GM12891 (cell line): ENCODE measurements at regions not wholly inside any gene's neighbourhood (a gene's known extent, or its start where the extent isn't known, plus 50 kb on each side); places are given as distances from the start of the nearest gene placed in this dataset.

Source experiments
- DNase-seq: peaks from one replicate; pipeline ENCODE4 v3.0.0; 2011; ENCODE audit warnings: low spot score; ENCODE audit not compliant: insufficient read length
- FAIRE-seq: peaks from 2 replicates; lab custom pipeline; 2011; peaks lifted over from hg19 to GRCh38; lab: Jason Lieb, UNC
- PAX5 ChIP-seq: IDR thresholded peaks from 2 replicates; pipeline ENCODE4 v1.6.1; 2011; ENCODE audit warnings: low read length, moderate library complexity, mild to moderate bottlenecking; ENCODE audit not compliant: insufficient read depth, severe bottlenecking
- POLR2A ChIP-seq: IDR thresholded peaks from 2 replicates; pipeline ENCODE4 v1.6.1; 2011; ENCODE audit warnings: low read depth, low read length, control low read depth
- POLR2AphosphoS5 ChIP-seq: IDR thresholded peaks from 2 replicates; pipeline ENCODE4 v1.6.1; 2011; ENCODE audit warnings: low read depth, low read length, control low read depth
- POU2F2 ChIP-seq: IDR thresholded peaks from 2 replicates; pipeline ENCODE4 v1.6.1; 2011; ENCODE audit warnings: low read depth, mild to moderate bottlenecking, control low read depth, low read length, moderate library complexity
- SPI1 ChIP-seq: IDR thresholded peaks from 2 replicates; pipeline ENCODE4 v1.6.1; 2011; ENCODE audit warnings: low read depth, low read length, control low read depth
- TAF1 ChIP-seq: IDR thresholded peaks from 2 replicates; pipeline ENCODE4 v1.6.1; 2011; ENCODE audit warnings: low read depth, low read length, control low read depth

DNA sequence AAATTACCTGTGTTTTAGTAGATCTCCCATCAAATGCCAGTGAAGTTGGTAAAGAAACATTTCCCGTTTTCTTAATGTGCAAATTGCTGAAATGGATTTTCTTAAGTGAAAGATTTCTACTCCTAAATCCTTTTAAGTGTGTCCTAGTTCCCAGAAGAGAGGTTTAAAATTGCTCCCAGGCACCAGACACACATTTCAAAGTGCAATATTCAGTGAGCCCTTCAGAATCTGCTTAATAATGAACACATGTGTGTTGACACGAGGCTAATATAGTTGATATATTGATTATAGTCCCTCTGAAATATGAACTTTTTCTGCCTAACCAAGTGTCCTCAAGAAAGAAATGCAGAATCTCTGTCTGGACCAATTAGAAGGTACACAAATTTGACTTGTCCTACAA lies 861.7 kb upstream of the CNTNAP5 start:
- no peak for FAIRE-seq
- DNase-seq: no peak
- TF ChIP-seq POLR2AphosphoS5 (no peak), POLR2A (no peak), POU2F2 (no peak), SPI1 (no peak), PAX5 (no peak), TAF1 (no peak)

DNA sequence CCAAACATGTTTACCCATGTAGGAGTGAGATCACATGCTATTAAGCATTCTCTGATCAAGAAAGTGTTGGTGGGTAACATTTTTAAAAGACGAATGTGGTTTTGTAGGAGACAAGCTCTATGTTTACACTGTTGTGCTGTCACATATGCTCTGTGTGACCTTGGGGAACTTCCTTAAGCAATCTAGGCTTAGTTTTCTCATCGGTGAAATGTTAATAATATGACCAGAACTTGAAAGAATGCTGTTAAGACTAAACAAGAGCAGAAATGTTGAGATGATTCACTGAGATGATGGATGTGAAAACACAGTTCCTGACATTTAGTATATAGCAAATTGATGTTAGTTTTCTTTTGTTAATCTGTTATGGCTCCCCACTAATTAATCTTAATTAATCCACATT lies 860.9 kb upstream of the CNTNAP5 start:
- no peak for DNase-seq
- TF ChIP-seq PAX5 (no peak), TAF1 (no peak), POLR2A (no peak), SPI1 (no peak), POLR2AphosphoS5 (no peak), POU2F2 (no peak)
- no peak for FAIRE-seq

DNA sequence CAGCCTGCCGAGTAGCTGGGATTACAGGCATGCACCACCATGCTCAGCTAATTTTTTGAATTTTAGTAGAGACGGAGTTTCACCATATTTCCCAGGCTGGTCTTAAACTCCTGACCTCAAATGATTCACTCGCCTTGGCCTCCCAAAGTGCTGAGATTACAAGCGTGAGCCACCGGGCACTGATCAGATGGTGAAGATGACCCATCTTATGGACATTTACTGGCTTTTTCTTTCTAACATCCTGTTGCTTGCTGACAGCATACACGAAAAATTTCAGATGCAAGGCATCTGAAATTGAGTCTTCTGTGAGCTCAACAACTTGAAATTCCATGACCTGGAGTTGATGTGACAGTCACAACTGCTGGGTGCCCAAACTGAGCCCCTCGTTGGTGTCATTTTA lies 859.5 kb upstream of the CNTNAP5 start:
- DNase-seq (no peak), FAIRE-seq (no peak)
- no peak for TF ChIP-seq POLR2AphosphoS5
- TF ChIP-seq TAF1: no peak
- no peak for TF ChIP-seq POLR2A
- TF ChIP-seq SPI1: no peak
- no peak for TF ChIP-seq POU2F2
- TF ChIP-seq PAX5: no peak

DNA sequence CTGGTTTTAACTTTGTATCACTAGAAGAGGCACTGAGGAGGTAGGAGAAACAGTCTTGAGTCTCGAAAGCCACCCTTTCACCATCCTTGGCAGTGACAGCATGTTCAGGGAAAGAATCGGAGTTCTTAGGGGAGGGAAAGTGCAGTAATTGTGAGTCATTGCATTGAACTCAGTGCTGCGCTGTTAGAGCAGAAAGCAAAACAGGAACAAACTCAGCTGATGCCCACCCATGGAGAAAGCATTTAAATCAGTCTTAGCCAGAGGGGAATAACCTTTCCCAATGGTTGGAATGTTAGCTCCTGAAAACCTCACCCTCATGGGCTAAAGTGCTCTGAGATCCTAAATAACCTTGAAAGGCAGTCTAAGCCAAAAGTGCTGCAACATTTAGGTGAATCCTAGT lies 845.6 kb upstream of the CNTNAP5 start:
- FAIRE-seq (no peak), DNase-seq (no peak)
- TF ChIP-seq PAX5 (no peak), POLR2A (no peak), SPI1 (no peak), POU2F2 (no peak), POLR2AphosphoS5 (no peak), TAF1 (no peak)

DNA sequence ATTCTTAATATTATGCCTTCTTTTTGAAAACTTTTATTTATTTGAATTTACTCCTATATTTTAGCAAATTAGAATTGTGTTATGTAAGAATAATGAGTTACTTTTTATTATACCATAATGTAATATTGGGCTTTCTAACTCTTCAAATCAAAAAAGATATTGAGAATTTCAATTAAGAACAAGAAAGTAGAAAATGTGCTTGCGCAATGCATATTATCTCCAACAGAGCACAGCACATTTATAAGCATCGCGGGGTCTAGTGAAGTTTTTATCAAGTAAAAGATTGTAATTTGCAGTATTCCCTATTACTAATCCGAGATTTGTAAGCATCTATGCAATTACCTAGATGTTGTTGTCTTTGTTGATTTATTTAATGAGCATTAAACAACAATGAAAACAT lies 829.1 kb upstream of the CNTNAP5 start:
- FAIRE-seq (no peak), DNase-seq (no peak)
- TF ChIP-seq POLR2AphosphoS5: no peak
- no peak for TF ChIP-seq TAF1
- TF ChIP-seq POLR2A: no peak
- no peak for TF ChIP-seq POU2F2
- TF ChIP-seq SPI1: no peak
- TF ChIP-seq PAX5: no peak

DNA sequence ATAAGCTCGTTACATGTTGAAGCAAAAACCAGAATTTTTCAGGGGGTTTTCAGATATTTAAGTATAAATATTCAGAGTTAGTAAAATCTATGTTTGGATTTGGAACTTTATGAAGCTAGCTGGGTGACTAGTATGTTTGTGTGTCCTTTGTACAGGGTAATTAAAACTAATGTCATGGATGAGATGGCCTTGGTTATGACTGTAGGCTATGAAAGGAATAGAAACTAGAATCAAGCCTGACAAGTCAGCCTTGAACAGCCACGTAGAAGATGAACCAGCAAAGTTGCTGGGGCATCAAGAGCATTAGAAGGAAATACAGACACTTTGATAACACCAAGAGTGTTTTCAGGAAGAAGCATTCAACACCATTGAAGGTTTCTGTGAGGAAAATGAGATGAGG lies 825.1 kb upstream of the CNTNAP5 start:
- DNase-seq (no peak), FAIRE-seq (no peak)

DNA sequence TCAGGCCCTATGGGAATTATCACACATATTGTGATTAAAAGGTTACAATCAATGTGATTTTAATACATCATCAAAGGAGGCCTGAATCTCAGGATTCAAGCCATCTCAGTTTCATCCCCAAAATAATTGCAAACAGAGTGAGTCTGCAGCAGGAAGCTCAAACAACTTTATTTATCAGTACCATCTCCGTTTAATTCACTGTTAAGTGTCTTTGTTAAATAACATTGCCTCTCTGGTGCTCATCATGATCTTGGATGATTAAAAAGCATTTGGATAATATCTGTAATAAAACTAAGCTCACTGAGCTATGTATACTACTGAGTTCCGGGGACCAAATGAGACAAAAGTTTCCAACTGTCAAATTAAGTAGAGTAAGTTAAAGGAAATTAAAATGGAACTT lies 817.8 kb upstream of the CNTNAP5 start:
- no peak for FAIRE-seq
- TF ChIP-seq TAF1 (no peak), POLR2A (no peak), PAX5 (no peak), POLR2AphosphoS5 (no peak), POU2F2 (no peak), SPI1 (no peak)

More for the DNA sequence above, 825.1 kb upstream of the CNTNAP5 start:
- TF ChIP-seq POLR2A (no peak), POU2F2 (no peak), POLR2AphosphoS5 (no peak), SPI1 (no peak), TAF1 (no peak), PAX5 (no peak)

DNA sequence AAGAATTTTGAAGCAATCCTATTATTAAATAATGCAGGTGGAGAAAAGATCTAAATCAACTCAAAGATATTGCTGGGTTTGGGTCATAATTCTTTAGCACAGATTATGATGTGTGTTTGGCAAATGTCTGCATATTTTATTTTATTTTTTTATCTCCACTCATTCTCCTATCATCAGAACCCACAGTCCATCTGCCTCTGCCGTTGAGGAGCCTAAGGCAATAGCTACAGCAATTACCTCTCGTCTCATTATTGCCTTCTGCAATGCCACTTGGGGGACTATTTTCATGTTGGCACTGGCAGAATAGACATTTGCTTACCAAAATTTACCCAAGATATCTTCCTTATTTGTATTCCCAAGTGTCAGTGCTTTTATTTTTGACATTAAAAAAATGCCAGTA lies 815.9 kb upstream of the CNTNAP5 start:
- TF ChIP-seq POLR2A (no peak), SPI1 (no peak), POU2F2 (no peak), TAF1 (no peak), POLR2AphosphoS5 (no peak), PAX5 (no peak)
- no peak for FAIRE-seq
- DNase-seq: no peak

More for the DNA sequence above, 817.8 kb upstream of the CNTNAP5 start:
- no peak for DNase-seq

DNA sequence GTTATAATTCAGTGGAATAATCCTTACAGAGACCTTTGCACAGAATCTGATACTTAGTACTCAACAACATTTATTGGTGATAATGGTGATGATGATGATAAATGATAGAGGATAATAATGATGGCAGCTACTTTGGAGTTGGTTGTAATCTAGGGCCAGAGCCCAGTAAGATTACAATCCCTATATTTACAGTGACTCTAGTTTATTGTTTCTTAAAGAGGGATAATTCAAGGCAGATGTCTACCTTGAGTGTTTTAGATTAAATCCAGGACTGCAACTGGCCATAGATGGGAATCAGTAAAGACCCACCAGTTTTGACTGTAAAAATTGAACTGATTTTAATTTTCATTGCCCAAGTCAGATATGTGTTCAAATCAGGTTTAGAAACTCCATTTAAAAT lies 813.9 kb upstream of the CNTNAP5 start:
- DNase-seq (no peak), FAIRE-seq (no peak)
- TF ChIP-seq POU2F2 (no peak), POLR2A (no peak), POLR2AphosphoS5 (no peak), PAX5 (no peak), SPI1 (no peak)

DNA sequence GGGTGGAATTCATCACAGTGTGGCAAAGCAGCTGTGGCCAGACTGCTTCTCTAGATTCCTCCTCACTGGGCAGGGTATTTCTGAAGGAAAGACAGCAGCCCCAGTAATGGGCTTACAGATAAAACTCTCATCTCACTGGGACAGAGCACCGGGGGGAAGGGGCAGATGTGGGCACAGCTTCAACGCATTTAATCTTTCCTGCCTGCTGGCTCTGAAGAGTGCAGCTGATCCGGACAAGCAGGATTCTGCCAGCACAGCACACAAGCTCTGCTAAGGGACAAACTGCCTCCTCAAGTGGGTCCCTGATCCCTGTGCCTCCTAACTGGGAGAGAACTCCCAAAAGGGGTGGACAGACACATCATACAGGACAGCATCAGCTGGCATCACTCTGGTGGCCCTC lies 779.9 kb upstream of the CNTNAP5 start:
- DNase-seq (no peak), FAIRE-seq (no peak)
- no peak for TF ChIP-seq SPI1
- no peak for TF ChIP-seq POU2F2
- no peak for TF ChIP-seq POLR2A
- no peak for TF ChIP-seq TAF1
- no peak for TF ChIP-seq PAX5
- TF ChIP-seq POLR2AphosphoS5: no peak
